ENCODE measurements at regions not wholly inside any gene's neighbourhood (a gene's known extent, or its start where the extent isn't known, plus 50 kb on each side); places are given as distances from the start of the nearest gene placed in this dataset.

DNA sequence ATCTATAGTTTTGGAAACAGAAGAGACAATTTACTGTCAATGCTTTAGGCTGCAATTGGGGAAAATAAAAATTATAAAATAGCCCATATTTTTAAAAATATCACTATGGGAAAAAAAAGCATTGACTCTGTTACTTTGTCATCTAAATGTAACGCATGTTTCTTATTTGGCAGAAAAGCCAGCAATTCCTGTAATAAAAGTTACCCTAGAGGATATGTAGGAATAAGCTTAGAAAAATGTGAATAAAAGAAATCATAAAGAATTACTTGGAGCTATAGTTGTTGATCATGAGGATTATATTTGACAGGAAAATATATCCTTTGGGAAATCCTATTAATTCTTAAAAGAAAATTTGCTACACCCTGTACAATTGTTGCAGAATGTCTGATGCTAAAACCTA is 515.4 kb upstream of the IL12A start:
- H3K27ac ChIP-seq (ENCODE audit: low read depth, low read length): no peak overlapping the region
- H3K4me1 ChIP-seq (ENCODE audit: insufficient read depth, low read length): no peaks in the 10 kb centered on the region
- H3K4me3 ChIP-seq (ENCODE audit: insufficient read depth, low read length): no peak overlapping the region
- no peaks in the 10 kb centered on the region for H3K36me3 ChIP-seq (ENCODE audit: insufficient read depth, low read length)
- no peak overlapping the region for H2AFZ ChIP-seq (ENCODE audit: low read length)
- TF ChIP-seq, protein P1, sequence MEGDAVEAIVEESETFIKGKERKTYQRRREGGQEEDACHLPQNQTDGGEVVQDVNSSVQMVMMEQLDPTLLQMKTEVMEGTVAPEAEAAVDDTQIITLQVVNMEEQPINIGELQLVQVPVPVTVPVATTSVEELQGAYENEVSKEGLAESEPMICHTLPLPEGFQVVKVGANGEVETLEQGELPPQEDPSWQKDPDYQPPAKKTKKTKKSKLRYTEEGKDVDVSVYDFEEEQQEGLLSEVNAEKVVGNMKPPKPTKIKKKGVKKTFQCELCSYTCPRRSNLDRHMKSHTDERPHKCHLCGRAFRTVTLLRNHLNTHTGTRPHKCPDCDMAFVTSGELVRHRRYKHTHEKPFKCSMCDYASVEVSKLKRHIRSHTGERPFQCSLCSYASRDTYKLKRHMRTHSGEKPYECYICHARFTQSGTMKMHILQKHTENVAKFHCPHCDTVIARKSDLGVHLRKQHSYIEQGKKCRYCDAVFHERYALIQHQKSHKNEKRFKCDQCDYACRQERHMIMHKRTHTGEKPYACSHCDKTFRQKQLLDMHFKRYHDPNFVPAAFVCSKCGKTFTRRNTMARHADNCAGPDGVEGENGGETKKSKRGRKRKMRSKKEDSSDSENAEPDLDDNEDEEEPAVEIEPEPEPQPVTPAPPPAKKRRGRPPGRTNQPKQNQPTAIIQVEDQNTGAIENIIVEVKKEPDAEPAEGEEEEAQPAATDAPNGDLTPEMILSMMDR (IDR thresholded peaks at IDR 0.05; ENCODE audit: extremely low read depth, low read depth, low read length): no peak
- H3K9me3 ChIP-seq (ENCODE audit: low read depth, low read length): peaks cover under 1% of the 10 kb centered on the region
- no peak for DNase-seq (ENCODE audit: insufficient read length, low spot score, missing footprints)
- no peak overlapping the region for H3K4me2 ChIP-seq (ENCODE audit: insufficient read depth, low read length)
- H4K20me1 ChIP-seq (ENCODE audit: insufficient read depth, low read length): no peaks in the 10 kb centered on the region
- no peaks in the 10 kb centered on the region for H3K27me3 ChIP-seq (ENCODE audit: insufficient read depth, low read length)
- H3K79me2 ChIP-seq (ENCODE audit: insufficient read depth, low read length): no peaks in the 10 kb centered on the region

DNA sequence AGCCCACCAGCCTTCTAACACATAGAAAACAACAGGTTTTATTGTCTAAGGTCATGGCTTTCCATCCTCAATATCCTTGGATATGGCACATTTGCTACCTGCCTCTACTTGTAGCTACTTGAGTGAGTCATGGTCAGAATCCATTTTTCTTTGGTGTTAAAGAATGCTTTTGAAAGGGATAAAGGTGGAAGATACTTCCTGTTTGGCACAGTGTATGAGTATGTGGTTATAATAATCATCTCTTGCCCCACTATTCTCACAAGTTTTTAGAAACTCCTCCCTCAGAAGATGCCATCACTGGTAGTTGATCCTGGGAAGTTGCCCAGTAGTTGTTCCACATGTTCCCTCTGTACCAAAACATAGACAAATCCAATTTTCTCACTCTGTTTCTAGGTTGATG is 508.6 kb upstream of the IL12A start:
- Histone ChIP-seq H3K9me3 (ENCODE audit: low read depth, low read length) (peaks cover 2% of the 10 kb centered on the region), H3K79me2 (ENCODE audit: insufficient read depth, low read length) (no peaks in the 10 kb centered on the region), H4K20me1 (ENCODE audit: insufficient read depth, low read length) (no peaks in the 10 kb centered on the region), H2AFZ (ENCODE audit: low read length) (no peak overlapping the region), H3K4me2 (ENCODE audit: insufficient read depth, low read length) (no peak overlapping the region), H3K27me3 (ENCODE audit: insufficient read depth, low read length) (peaks cover 11% of the 10 kb centered on the region), H3K27ac (ENCODE audit: low read depth, low read length) (no peak overlapping the region), H3K4me3 (ENCODE audit: insufficient read depth, low read length) (no peak overlapping the region), H3K36me3 (ENCODE audit: insufficient read depth, low read length) (no peaks in the 10 kb centered on the region), H3K4me1 (ENCODE audit: insufficient read depth, low read length) (no peaks in the 10 kb centered on the region)
- no peak for DNase-seq (ENCODE audit: insufficient read length, low spot score, missing footprints)
- TF ChIP-seq, protein P1 (IDR thresholded peaks at IDR 0.05; ENCODE audit: extremely low read depth, low read depth, low read length): no peak

DNA sequence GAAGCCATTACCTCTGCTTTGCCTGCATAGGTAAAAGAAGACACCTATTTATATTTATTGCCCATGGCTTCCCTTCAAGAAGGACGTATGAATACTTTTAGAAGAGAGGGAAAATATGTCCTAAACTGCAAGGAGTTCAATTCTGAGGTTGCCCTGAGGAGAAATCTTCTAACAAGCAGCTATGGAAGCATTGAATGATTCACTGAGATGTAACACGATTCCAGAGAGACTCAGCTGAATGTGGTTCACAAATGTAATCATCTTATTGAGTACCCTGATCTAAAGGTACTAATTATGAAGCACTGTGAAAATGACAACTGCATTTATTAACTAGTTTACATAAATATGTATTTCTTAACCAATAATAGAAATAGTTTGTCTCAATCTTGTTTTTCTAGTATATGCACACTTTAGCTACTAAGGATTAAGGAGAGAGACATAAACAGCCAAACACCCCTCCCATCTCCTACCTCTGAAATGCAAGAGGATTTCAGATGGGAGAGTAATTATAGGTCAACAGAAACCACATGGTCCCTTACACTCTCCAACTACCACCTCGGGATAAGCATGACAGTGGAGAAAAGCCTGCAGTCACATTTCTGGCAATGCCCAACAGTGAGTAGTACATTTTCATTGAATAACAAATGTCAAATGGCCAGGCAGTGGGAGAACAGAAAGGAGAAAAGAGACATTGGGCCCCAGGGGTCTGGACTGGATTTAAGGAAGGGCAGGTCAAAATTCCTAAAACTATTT is 506.2 kb upstream of the IL12A start:
- Histone ChIP-seq H3K79me2 (ENCODE audit: insufficient read depth, low read length) (no peaks in the 10 kb centered on the region), H3K4me1 (ENCODE audit: insufficient read depth, low read length) (no peaks in the 10 kb centered on the region), H3K4me2 (ENCODE audit: insufficient read depth, low read length) (no peak overlapping the region), H4K20me1 (ENCODE audit: insufficient read depth, low read length) (no peaks in the 10 kb centered on the region), H3K27ac (ENCODE audit: low read depth, low read length) (no peak overlapping the region), H3K9me3 (ENCODE audit: low read depth, low read length) (peaks cover 2% of the 10 kb centered on the region), H3K4me3 (ENCODE audit: insufficient read depth, low read length) (no peak overlapping the region), H2AFZ (ENCODE audit: low read length) (no peak overlapping the region), H3K36me3 (ENCODE audit: insufficient read depth, low read length) (no peaks in the 10 kb centered on the region), H3K27me3 (ENCODE audit: insufficient read depth, low read length) (peaks cover 13% of the 10 kb centered on the region)
- DNase-seq (ENCODE audit: insufficient read length, low spot score, missing footprints): no peak
- TF ChIP-seq, protein P1 (IDR thresholded peaks at IDR 0.05; ENCODE audit: extremely low read depth, low read depth, low read length): no peak

DNA sequence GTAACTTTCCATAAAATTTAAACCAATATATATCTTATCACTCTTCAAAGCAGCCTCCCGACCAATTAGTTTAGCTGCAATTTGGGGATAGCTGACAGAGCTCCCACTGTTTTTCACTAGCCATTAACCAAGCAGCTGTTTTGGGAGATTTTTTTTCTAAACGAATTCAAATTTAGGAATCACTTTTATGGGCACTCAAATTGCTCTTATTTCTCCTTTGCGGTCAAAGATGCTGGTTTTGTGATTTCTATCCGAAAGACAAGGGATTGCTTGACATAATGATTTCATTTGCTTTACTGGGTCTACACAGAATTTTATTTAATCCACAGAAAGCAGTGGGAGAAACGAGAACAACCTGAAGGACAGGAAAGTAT is 505.7 kb upstream of the IL12A start:
- Histone ChIP-seq H2AFZ (ENCODE audit: low read length) (no peak overlapping the region), H3K4me1 (ENCODE audit: insufficient read depth, low read length) (no peaks in the 10 kb centered on the region), H4K20me1 (ENCODE audit: insufficient read depth, low read length) (no peaks in the 10 kb centered on the region), H3K27ac (ENCODE audit: low read depth, low read length) (no peak overlapping the region), H3K4me2 (ENCODE audit: insufficient read depth, low read length) (no peak overlapping the region), H3K27me3 (ENCODE audit: insufficient read depth, low read length) (peaks cover 13% of the 10 kb centered on the region), H3K79me2 (ENCODE audit: insufficient read depth, low read length) (no peaks in the 10 kb centered on the region), H3K9me3 (ENCODE audit: low read depth, low read length) (peaks cover 2% of the 10 kb centered on the region), H3K36me3 (ENCODE audit: insufficient read depth, low read length) (no peaks in the 10 kb centered on the region), H3K4me3 (ENCODE audit: insufficient read depth, low read length) (no peak overlapping the region)
- TF ChIP-seq, protein P1 (IDR thresholded peaks at IDR 0.05; ENCODE audit: extremely low read depth, low read depth, low read length): no peak
- no peak for DNase-seq (ENCODE audit: insufficient read length, low spot score, missing footprints)

Measured in osteoblast (primary cell).